ENCODE measurements at regions not wholly inside any gene's neighbourhood (a gene's known extent, or its start where the extent isn't known, plus 50 kb on each side); places are given as distances from the start of the nearest gene placed in this dataset.

DNA sequence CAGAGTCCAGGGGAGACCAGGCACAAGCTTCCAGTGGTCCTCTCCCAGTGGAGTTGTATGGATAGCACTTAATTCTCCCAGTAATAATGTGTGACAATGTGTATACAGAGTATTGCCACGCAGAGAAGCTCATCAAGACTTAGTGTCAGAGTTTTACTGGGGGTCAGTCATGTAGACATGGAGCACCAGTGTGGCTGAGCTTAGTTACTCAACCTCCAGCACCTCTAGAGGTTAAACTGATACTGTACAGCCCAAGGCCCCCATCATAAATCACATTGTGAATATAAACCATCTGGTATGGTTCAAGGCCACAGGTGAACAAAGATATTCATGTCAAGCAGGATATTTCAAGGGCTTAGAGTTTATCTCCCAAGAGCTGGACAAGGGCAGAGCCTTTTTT, 378.1 kb upstream of the TMPO start:
- DNase-seq (ENCODE audit: low read depth, low spot score) = no peak

GRCh38 chr12:98144953-98145352, 370.4 kb upstream of the TMPO start:
- no peak for DNase-seq (ENCODE audit: low read depth, low spot score)

- no peak for DNase-seq (ENCODE audit: low read depth, low spot score)
Observed at GRCh38 chr12:98146043-98146442, 369.3 kb upstream of the TMPO start.

DNA sequence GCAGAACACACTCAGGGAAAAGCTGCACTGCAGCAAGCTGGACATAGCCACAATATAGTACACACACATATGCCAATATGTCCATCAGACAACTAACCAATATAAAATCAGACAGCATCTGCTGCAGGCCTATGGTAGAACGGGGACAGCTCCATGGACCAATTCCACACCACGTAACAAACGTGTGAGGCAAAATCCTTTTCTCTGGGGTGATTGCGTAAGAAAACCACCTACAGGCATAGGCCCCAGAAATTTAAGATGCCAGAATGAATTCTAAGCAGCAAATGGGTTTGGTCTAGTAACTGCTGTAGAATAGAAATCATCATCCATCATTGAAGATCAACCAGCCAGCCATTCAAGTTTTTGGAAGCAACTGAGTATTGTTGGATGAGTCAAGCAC, 368.9 kb upstream of the TMPO start:
- DNase-seq (ENCODE audit: low read depth, low spot score) = no peak

GRCh38 chr12:98149270-98149669, 366.1 kb upstream of the TMPO start:
- no peak for DNase-seq (ENCODE audit: low read depth, low spot score)

DNA sequence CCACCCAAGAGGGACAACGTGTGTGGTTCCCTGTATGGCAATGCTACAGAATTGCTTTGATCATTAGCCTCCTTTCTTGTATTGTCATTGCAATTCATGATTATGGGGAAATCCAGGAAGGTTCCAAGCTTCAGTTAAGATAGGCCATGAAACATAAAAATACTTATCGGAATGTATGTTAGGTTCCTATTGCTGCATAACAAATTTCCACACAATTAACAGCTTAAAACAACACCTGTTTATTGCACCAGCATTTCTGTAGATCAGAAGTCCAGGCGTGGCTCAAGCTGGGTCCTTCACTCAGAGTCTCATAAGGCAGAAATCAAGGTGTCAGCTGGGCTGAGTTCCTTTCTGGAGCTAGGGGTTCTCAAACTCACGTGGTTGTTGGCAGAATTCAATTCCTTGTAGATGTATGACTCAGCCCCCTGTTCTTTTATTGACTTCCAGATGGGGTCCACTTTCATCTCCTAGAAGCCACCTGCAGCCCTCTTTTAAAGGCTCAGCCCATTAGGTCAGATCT, 365.6 kb upstream of the TMPO start:
- DNase-seq (ENCODE audit: low read depth, low spot score) = no peak

DNA sequence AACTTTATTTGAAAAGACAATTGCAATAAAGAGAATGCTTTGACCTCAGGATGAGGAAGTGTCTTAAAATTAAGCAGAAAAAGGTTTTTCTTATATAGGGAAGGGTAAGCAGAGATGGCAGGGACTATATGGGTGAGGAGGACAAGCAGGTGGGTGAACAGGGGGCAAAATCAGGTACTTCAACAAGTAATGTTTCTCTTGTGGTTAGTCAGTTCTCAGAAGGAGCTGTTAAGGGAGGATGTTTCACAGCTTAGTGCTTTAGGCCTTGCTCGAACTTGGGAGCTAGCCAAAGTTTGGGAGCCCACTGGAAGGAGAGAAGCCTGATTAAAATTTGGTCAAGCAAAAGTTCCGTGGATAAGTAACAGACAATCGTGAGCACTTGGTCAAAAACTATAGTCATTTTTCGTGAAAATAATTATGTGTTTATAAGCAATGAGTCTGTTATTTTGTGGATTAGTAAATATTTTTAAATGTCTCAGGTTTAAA, 364.2 kb upstream of the TMPO start:
- DNase-seq (ENCODE audit: low read depth, low spot score) = no peak

DNA sequence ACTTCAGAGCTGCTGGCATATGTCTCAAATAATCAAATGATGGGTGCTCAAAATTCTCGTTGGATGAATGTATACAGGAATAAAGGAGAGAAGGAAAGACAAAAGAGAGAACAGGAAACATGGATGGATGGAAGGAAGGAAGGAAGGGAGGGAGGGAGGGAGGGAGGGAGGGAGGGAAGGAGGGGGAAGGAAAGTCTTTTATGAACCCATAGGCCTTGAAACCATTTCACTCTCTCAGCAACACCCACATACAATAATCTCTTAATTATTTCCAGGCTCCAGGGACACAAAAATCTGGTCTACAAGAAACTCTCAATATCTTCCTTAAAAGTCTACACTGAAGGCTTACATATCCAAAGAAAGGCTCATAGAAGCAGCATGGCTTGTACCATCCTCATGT, 363.4 kb upstream of the TMPO start:
- DNase-seq (ENCODE audit: low read depth, low spot score) = no peak

DNA sequence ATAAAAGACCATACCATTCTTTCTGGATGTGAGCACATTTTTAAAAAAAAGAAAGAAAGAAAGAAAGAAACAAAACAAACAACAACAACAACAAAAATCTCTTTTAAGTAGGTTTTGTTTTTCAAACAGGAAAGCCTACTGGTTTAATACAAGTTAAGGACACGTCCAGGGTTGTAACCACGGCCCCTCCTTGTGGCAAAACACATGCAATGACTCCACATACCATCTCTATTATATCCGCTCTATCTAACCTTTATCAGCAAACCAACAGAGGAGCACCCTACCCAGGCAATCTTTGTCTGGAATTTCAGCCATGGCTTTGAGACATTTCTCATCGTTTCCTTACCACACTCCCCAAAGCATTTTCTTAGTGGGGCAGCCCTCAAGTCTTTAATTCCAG, 360.5 kb upstream of the TMPO start:
- no peak for DNase-seq (ENCODE audit: low read depth, low spot score)

- DNase-seq (ENCODE audit: low read depth, low spot score) = no peak
Observed at GRCh38 chr12:98156697-98157096, 358.7 kb upstream of the TMPO start.

- no peak for DNase-seq (ENCODE audit: low read depth, low spot score)
Observed at GRCh38 chr12:98162906-98163678, 352.3 kb upstream of the TMPO start.

DNA sequence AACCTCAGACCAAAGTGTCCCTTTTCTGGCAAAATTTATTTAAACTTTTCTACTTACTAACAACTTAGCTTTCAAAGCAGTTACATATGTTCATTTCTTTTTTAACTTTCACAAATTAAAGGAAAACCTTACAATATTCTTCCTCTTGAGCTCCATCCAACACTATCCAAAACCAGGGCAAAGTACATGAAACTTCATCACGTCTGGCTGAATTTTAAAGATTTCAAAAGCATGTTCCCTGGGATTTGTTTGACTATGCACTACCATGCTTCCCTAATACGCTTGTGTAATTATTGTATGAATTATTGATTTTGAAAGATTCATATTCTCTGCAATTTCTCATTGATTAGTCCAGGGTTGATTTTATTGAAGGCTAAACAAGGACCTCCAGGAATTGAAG, 343.1 kb upstream of the TMPO start:
- no peak for DNase-seq (ENCODE audit: low read depth, low spot score)

DNA sequence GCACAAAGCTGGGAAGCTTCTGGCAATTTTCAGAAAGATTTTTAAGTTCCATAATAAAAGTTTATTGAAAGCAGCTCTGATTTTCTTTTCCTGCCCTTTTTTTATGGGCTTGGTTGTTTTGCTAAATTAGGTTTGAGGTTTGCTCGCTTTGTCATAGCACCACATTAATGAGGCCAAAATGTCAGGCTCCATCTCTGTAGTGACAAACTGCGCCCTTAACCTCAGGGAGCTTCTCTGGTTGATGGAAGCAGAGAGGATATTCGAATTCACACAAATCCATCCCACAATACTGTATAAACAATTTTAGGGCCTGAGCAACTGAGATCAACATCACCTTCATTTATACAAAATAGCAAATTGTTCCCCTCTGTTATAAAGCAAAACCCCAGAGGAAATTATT, 342.6 kb upstream of the TMPO start:
- no peak for DNase-seq (ENCODE audit: low read depth, low spot score)

DNA sequence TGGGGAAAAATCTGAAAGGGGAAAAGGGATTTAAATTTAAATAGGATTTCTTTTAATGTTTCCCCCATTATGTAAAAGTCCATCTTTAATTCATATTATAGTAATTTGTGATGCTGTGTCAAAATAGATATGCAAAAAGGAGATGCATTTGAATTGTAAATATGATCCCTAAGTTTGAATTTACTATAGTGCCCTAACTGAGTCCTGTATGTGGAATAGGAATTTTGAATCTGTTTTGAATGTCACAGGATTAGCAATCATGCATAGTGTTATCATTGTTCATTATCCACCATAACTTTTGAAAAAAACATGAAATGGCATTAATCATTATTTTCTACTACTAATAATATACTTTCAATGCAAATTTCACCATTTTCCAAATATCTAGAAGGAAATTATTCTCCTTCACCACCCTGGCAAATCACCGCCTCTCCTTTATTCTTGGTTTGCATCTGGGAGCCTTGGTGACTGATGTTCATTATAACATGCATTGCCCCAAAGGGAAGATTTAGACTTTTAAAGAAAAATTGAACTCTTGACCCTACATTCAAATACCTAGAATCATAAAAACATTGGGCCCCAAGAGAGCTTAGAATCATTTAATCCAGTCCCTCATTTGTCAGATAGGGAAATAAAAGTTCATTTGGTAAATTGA, 341.5 kb upstream of the TMPO start:
- DNase-seq (ENCODE audit: low read depth, low spot score) = no peak

- DNase-seq (ENCODE audit: low read depth, low spot score) = no peak
Observed at GRCh38 chr12:98174428-98174809, 341.0 kb upstream of the TMPO start.

DNA sequence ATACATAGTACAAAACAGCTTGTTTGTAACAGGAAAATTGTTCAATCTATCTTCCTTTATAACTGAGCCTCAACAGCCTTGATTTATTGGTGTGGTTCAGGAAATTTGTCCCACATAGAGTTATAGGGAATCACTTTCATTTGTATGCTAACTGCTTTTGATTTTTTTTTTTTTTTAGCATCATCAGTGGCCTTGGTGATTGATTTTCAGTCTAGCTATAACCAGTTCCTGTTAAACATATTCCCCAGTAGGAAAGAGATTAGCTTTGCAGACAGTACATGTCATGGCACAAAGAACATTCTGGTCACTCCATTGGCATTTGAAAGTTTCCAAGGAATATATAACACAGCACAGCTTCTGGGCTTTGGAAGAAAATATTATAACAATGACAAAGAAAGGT, 337.3 kb upstream of the TMPO start:
- no peak for DNase-seq (ENCODE audit: low read depth, low spot score)

- DNase-seq (ENCODE audit: low read depth, low spot score) = no peak
Observed at GRCh38 chr12:98179151-98179550, 336.2 kb upstream of the TMPO start.

- DNase-seq (ENCODE audit: low read depth, low spot score) = no peak
Observed at GRCh38 chr12:98180603-98181002, 334.8 kb upstream of the TMPO start.

DNA sequence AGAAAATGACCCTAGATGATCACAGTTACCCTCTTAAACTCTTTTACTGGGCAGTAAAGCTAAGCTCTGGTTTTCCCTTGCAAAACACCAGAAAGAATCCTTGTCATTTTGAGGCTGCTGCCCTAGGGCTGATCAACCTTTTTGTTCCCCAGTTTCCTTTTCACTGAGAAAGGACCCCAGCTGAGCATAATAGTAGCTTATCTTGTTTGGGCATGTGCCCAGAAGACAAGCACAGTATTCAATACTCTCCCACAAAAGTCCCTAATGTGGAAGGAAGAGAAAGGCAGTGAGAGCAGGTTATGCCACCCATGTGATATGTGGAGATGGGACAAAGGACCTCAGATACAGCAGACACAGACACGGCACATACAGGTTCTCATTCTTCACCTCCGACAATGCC, 332.6 kb upstream of the TMPO start:
- no peak for DNase-seq (ENCODE audit: low read depth, low spot score)

DNA sequence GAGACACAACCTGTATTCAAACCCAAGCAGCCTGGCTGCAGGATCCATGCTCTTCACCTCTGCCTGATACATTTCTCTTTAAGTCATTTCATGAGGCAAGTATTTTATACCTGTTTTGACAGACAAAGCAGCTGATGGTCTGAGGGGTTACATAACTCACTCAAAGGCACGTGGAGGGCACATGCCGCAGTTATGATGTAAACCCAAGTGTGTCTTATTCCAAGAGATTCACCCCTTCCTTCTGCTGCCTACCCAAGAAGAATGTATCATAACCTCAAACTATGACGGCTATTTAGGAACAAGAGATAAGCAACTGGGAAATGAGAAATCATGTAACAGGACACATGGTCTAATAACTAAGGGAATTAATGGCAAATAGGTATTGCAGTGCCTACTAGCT, 329.8 kb upstream of the TMPO start:
- DNase-seq (ENCODE audit: low read depth, low spot score) = no peak

DNA sequence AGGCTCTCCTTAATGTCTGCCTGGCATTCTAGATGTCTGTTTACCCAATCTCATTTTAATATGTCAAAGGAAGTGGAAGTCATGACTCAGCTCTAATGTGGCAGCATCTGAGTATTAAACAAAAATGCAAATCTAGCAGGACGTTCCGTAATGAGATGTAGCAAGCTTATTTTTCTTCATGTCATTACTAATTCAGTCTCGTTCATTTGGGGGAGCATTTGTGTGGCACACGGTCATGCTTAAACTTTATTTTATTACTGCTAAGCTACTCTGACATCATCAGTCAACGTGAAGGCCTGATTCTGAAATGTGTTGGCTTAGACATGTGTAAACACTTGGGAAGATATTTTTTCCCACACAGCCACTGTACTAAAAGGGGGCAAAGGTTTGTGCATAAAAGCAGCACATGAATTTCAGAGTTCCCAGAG, 326.7 kb upstream of the TMPO start:
- no peak for DNase-seq (ENCODE audit: low read depth, low spot score)

- DNase-seq (ENCODE audit: low read depth, low spot score) = no peak
Observed at GRCh38 chr12:98194591-98194990, 320.8 kb upstream of the TMPO start.

Measured in activated naive CD8-positive, alpha-beta T cell treated with anti-CD3 and anti-CD28 coated beads, Interleukin-2, amount 50 U/mL, for 16 hours (primary cell).